ENCODE measurements at regions not wholly inside any gene's neighbourhood (a gene's known extent, or its start where the extent isn't known, plus 50 kb on each side); places are given as distances from the start of the nearest gene placed in this dataset.

- H3K4me3 ChIP-seq (ENCODE audit: low read depth, low read length) = no peak overlapping the region
- no peak for TF ChIP-seq CTCF (IDR thresholded peaks at IDR 0.05; ENCODE audit: control insufficient read depth, extremely low read depth, insufficient read depth)
These were observed 63.8 kb upstream of the IL1R1 start for GRCh38 chr2:102078773-102079172.

GRCh38 chr2:102080451-102081242, 61.9 kb upstream of the IL1R1 start:
- no peak overlapping the region for H3K4me3 ChIP-seq (ENCODE audit: low read depth, low read length)
- no peak for TF ChIP-seq CTCF (IDR thresholded peaks at IDR 0.05; ENCODE audit: control insufficient read depth, extremely low read depth, insufficient read depth)
- no peak for DNase-seq (ENCODE audit: low read depth)

More at GRCh38 chr2:102078773-102079172, 63.8 kb upstream of the IL1R1 start:
- no peak for DNase-seq (ENCODE audit: low read depth)

DNA sequence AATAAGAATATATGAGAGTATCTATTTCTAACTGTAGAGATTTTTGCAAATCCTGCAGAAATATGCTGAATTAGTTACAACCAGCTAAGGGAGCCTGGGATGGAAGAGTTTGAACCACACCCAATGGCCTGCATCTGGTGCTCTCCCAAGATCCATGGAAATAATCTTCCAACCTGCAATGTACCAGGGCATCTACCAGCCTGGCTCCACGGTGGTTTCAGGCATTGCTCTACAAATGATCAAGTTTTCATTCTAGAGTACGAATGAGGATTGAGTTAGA, 61.4 kb upstream of the IL1R1 start:
- H3K4me3 ChIP-seq (ENCODE audit: low read depth, low read length) = no peak overlapping the region
- TF ChIP-seq CTCF (IDR thresholded peaks at IDR 0.05; ENCODE audit: control insufficient read depth, extremely low read depth, insufficient read depth) = no peak
- DNase-seq (ENCODE audit: low read depth) = no peak

GRCh38 chr2:102081606-102082005, 60.9 kb upstream of the IL1R1 start:
- no peak for DNase-seq (ENCODE audit: low read depth)
- no peak for TF ChIP-seq CTCF (IDR thresholded peaks at IDR 0.05; ENCODE audit: control insufficient read depth, extremely low read depth, insufficient read depth)
- no peak overlapping the region for H3K4me3 ChIP-seq (ENCODE audit: low read depth, low read length)

DNA sequence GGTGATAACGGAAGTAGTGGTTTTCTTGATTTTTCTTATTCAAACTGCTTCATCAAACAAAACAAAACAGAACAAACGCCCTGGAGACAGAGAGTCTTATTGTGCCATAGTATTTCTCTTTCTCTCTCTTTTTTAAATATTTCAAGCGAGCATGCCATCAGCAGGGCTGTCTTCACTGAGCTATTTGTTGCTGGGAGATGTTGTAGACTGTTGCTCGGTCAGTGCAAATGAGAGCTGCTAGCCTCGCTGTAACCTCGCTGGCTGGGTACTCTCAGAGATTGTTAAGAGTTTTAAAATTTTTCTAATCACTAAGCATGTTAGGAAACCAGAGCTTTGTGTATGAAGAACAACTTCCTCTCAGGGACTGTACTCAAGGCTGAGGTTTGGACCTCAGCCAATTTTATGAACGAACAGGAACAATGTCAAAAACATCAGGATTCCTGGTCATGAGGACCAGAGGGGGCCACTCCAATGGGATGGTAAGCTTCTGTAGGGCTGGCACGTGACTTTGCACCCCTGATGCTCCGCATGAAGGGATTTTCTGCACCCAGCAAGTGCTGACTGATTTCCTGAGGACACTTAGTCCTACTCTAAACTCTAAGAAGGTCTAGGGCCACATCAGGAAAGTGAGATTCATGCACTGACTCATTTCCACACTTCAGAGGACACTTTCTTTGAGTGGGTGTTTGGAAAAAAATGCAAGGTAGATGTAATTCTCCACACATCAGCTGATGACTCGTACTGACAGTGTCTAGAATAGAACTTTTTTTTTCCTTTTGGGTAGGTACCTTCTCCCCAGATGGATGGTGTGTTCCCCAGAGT, 59.8 kb upstream of the IL1R1 start:
- no peak for TF ChIP-seq CTCF (IDR thresholded peaks at IDR 0.05; ENCODE audit: control insufficient read depth, extremely low read depth, insufficient read depth)
- DNase-seq (ENCODE audit: low read depth) = no peak

GRCh38 chr2:102083393-102083703, 59.2 kb upstream of the IL1R1 start:
- H3K4me3 ChIP-seq (ENCODE audit: low read depth, low read length) = no peak overlapping the region
- no peak for DNase-seq (ENCODE audit: low read depth)
- no peak for TF ChIP-seq CTCF (IDR thresholded peaks at IDR 0.05; ENCODE audit: control insufficient read depth, extremely low read depth, insufficient read depth)

More for the DNA sequence above, 59.8 kb upstream of the IL1R1 start:
- no peak overlapping the region for H3K4me3 ChIP-seq (ENCODE audit: low read depth, low read length)

Measured in LNCaP clone FGC (cell line).